ENCODE measurements at regions not wholly inside any gene's neighbourhood (a gene's known extent, or its start where the extent isn't known, plus 50 kb on each side); places are given as distances from the start of the nearest gene placed in this dataset.

DNA sequence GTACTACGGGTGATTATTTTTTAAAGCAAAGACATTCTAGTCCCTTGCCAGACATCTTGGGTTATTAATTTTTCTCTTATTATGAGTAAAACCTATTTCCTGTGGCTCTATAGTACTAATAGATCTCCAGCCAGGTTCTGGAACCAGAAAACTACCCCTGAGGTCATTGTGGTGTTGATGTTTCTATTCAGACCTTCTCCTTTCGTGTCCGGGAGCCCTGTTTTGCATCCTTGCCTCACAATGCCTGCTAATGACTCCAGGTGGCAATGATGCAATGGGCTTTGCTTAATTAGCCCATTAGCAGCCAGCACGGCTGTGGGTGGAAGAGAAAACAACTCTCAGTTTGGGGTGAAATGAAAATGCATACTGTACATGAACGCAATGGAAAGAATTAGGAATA, 62.9 kb upstream of the ARG1 start:
- peak; percentile 40 for DNase-seq (ENCODE audit: low spot score)

DNA sequence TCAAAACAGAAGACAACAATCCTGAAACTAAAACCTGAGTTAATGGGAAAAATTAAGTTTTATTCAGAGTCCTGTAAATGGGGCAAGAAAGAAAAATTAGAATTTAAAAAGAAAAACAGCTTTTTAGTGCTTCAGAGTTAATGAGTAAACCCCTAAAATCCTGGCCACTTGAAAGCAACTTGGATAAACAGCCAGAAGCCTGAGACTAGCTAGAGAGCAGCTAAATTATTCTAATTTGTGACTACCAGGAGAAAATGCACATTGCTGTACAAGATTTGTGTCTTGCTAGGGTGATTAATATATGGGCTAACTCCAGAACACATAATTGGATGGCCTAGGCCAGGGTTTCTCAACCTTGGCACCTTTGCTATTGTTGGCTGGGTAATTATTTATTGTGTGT, 62.4 kb upstream of the ARG1 start:
- no peak for DNase-seq (ENCODE audit: low spot score)

DNA sequence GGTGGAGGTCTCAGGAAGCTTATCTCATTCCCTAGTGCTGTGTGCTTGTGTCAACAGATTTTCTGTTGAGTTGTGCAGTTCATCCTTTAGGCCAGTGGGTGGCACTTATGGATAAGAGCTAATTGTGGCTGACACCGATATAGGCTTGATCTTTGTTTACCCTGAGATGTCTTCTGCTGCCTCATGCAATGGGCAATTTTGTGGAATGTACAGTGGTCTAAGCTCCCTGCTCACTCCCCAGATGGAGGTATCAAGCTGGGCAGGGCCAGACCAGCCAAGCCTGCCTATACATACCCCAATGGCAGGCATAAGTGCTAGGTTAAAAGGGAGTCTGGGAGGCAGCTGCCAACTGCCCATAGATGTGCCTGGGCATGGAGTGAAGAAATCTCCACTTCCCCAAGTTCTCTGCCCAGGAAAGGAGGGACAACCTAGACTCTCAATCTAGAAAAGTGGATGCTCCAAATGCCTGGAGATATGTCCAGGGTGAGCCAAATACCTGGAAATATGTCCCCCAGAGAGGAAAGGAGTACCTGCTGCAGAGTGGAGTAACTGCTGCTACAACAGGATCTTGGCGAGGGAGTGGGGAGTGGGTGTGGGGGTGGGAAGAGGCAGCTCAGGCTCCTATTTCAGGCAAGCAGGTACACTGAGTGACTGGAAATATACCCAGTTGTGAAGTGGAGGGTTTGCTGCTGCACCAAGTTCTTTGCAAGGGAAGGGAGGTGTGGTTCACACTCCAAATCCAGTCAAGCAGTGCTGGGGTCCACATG, 53.2 kb upstream of the ARG1 start:
- DNase-seq (ENCODE audit: low spot score), result peak; percentile 58
